Liver (tissue), 3 donors: ENCODE measurements at regions not wholly inside any gene's neighbourhood (a gene's known extent, or its start where the extent isn't known, plus 50 kb on each side); places are given as distances from the start of the nearest gene placed in this dataset.

ENCODE experiments used
- ATF3 ChIP-seq: IDR thresholded peaks from 2 replicates; pipeline ENCODE4 v1.6.1; 2016; ENCODE audit warnings: antibody characterized with exemption
- CTCF ChIP-seq: fragments of 150-350 bp; IDR thresholded peaks from 2 replicates; pipeline ENCODE4 v1.5.1; 2017; ENCODE audit warnings: improper control_type of control experiment, low read depth, low read length; ENCODE audit not compliant: missing input control
- EGR1 ChIP-seq, 2 donors: IDR thresholded peaks; 2 replicates each; pipeline ENCODE4 v1.6.1; 2016 to 2018; ENCODE audit warnings: antibody characterized with exemption in 2 of 2, low read depth in 2 of 2
- FOXA1 ChIP-seq: IDR thresholded peaks from 2 replicates; pipeline ENCODE4 v1.6.1; 2016; ENCODE audit warnings: antibody characterized with exemption
- GABPA ChIP-seq, 2 donors: IDR thresholded peaks in 1 of 2; conservative IDR thresholded peaks in 1 of 2; 2 replicates each; pipeline ENCODE4 v1.6.1; 2016; ENCODE audit warnings: antibody characterized with exemption in 2 of 2, mild to moderate bottlenecking in 1 of 2, moderate library complexity in 1 of 2
- MAX ChIP-seq: IDR thresholded peaks from 2 replicates; pipeline ENCODE4 v1.6.1; 2016; ENCODE audit warnings: antibody characterized with exemption
- RAD21 ChIP-seq, 2 donors: IDR thresholded peaks; 2 replicates each; pipeline ENCODE4 v1.6.1; 2016; ENCODE audit warnings: antibody characterized with exemption in 2 of 2, mild to moderate bottlenecking in 2 of 2
- REST ChIP-seq: IDR thresholded peaks from 2 replicates; pipeline ENCODE4 v1.6.1; 2016; ENCODE audit warnings: antibody characterized with exemption, mild to moderate bottlenecking
- TAF1 ChIP-seq: conservative IDR thresholded peaks from 2 replicates; pipeline ENCODE4 v1.6.1; 2016; ENCODE audit warnings: antibody characterized with exemption, mild to moderate bottlenecking
- donor health status: healthy.
- donor health status: healthy.

- TF ChIP-seq GABPA (IDR thresholded peaks at IDR 0.05 in 1 of 2, conservative IDR thresholded peaks at IDR 0.05 in 1 of 2) (no peak), TAF1 (no peak), CTCF (no peak), REST (no peak), MAX (no peak), RAD21 (IDR thresholded peaks at IDR 0.05) (no peak), EGR1 (IDR thresholded peaks at IDR 0.05; ENCODE audit: low read depth in 2 of 2) (no peak), ATF3 (no peak), FOXA1 (no peak)
These were observed 185.9 kb downstream of the ANAPC1 start for GRCh38 chr2:111698089-111698488.
